ENCODE measurements at regions not wholly inside any gene's neighbourhood (a gene's known extent, or its start where the extent isn't known, plus 50 kb on each side); places are given as distances from the start of the nearest gene placed in this dataset.

DNA sequence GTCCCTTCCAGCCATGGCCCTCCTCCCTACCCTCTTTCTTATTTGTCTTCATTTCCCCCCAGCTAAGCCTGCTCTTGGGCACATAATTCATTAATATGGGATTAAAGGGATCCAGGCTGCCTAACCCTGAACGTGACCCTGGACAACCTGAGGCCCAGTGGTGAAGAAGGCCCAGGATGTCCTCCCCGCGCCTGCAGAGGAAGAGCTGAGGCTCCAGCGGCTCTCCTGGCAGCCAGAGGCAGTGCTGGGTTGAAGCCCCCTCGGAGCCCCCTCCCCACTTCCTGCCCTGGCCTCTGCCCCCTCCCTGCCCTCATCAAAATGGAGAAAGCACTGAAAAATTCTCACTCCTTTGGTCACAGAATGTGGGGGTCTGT, 96.5 kb upstream of the ATP2B2 start:
- TF ChIP-seq, protein P1, sequence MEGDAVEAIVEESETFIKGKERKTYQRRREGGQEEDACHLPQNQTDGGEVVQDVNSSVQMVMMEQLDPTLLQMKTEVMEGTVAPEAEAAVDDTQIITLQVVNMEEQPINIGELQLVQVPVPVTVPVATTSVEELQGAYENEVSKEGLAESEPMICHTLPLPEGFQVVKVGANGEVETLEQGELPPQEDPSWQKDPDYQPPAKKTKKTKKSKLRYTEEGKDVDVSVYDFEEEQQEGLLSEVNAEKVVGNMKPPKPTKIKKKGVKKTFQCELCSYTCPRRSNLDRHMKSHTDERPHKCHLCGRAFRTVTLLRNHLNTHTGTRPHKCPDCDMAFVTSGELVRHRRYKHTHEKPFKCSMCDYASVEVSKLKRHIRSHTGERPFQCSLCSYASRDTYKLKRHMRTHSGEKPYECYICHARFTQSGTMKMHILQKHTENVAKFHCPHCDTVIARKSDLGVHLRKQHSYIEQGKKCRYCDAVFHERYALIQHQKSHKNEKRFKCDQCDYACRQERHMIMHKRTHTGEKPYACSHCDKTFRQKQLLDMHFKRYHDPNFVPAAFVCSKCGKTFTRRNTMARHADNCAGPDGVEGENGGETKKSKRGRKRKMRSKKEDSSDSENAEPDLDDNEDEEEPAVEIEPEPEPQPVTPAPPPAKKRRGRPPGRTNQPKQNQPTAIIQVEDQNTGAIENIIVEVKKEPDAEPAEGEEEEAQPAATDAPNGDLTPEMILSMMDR (conservative IDR thresholded peaks at IDR 0.05; ENCODE audit: low read depth in 2 of 2), result no peak
- TF ChIP-seq EZH2 (IDR thresholded peaks at IDR 0.05; ENCODE audit: low read depth, unreplicated experiment) (no peak), POLR2AphosphoS5 (IDR thresholded peaks at IDR 0.05; ENCODE audit: low read depth) (no peak), ETS1 (IDR thresholded peaks at IDR 0.05) (no peak), EZH2phosphoT487 (IDR thresholded peaks at IDR 0.05; ENCODE audit: unreplicated experiment) (no peak), CREB1 (CRISPR knock-in tag; IDR thresholded peaks at IDR 0.05; ENCODE audit: low read depth) (no peak), ZNF114 (CRISPR knock-in tag; IDR thresholded peaks at IDR 0.05) (no peak), STAT1 (IDR thresholded peaks at IDR 0.05; ENCODE audit: unreplicated experiment) (no peak), NANOG (IDR thresholded peaks at IDR 0.05; ENCODE audit: borderline replicate concordance) (no peak)
- TF ChIP-seq, protein P2, sequence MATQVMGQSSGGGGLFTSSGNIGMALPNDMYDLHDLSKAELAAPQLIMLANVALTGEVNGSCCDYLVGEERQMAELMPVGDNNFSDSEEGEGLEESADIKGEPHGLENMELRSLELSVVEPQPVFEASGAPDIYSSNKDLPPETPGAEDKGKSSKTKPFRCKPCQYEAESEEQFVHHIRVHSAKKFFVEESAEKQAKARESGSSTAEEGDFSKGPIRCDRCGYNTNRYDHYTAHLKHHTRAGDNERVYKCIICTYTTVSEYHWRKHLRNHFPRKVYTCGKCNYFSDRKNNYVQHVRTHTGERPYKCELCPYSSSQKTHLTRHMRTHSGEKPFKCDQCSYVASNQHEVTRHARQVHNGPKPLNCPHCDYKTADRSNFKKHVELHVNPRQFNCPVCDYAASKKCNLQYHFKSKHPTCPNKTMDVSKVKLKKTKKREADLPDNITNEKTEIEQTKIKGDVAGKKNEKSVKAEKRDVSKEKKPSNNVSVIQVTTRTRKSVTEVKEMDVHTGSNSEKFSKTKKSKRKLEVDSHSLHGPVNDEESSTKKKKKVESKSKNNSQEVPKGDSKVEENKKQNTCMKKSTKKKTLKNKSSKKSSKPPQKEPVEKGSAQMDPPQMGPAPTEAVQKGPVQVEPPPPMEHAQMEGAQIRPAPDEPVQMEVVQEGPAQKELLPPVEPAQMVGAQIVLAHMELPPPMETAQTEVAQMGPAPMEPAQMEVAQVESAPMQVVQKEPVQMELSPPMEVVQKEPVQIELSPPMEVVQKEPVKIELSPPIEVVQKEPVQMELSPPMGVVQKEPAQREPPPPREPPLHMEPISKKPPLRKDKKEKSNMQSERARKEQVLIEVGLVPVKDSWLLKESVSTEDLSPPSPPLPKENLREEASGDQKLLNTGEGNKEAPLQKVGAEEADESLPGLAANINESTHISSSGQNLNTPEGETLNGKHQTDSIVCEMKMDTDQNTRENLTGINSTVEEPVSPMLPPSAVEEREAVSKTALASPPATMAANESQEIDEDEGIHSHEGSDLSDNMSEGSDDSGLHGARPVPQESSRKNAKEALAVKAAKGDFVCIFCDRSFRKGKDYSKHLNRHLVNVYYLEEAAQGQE (IDR thresholded peaks at IDR 0.05; ENCODE audit: unreplicated experiment), result no peak
- TF ChIP-seq, protein P3, sequence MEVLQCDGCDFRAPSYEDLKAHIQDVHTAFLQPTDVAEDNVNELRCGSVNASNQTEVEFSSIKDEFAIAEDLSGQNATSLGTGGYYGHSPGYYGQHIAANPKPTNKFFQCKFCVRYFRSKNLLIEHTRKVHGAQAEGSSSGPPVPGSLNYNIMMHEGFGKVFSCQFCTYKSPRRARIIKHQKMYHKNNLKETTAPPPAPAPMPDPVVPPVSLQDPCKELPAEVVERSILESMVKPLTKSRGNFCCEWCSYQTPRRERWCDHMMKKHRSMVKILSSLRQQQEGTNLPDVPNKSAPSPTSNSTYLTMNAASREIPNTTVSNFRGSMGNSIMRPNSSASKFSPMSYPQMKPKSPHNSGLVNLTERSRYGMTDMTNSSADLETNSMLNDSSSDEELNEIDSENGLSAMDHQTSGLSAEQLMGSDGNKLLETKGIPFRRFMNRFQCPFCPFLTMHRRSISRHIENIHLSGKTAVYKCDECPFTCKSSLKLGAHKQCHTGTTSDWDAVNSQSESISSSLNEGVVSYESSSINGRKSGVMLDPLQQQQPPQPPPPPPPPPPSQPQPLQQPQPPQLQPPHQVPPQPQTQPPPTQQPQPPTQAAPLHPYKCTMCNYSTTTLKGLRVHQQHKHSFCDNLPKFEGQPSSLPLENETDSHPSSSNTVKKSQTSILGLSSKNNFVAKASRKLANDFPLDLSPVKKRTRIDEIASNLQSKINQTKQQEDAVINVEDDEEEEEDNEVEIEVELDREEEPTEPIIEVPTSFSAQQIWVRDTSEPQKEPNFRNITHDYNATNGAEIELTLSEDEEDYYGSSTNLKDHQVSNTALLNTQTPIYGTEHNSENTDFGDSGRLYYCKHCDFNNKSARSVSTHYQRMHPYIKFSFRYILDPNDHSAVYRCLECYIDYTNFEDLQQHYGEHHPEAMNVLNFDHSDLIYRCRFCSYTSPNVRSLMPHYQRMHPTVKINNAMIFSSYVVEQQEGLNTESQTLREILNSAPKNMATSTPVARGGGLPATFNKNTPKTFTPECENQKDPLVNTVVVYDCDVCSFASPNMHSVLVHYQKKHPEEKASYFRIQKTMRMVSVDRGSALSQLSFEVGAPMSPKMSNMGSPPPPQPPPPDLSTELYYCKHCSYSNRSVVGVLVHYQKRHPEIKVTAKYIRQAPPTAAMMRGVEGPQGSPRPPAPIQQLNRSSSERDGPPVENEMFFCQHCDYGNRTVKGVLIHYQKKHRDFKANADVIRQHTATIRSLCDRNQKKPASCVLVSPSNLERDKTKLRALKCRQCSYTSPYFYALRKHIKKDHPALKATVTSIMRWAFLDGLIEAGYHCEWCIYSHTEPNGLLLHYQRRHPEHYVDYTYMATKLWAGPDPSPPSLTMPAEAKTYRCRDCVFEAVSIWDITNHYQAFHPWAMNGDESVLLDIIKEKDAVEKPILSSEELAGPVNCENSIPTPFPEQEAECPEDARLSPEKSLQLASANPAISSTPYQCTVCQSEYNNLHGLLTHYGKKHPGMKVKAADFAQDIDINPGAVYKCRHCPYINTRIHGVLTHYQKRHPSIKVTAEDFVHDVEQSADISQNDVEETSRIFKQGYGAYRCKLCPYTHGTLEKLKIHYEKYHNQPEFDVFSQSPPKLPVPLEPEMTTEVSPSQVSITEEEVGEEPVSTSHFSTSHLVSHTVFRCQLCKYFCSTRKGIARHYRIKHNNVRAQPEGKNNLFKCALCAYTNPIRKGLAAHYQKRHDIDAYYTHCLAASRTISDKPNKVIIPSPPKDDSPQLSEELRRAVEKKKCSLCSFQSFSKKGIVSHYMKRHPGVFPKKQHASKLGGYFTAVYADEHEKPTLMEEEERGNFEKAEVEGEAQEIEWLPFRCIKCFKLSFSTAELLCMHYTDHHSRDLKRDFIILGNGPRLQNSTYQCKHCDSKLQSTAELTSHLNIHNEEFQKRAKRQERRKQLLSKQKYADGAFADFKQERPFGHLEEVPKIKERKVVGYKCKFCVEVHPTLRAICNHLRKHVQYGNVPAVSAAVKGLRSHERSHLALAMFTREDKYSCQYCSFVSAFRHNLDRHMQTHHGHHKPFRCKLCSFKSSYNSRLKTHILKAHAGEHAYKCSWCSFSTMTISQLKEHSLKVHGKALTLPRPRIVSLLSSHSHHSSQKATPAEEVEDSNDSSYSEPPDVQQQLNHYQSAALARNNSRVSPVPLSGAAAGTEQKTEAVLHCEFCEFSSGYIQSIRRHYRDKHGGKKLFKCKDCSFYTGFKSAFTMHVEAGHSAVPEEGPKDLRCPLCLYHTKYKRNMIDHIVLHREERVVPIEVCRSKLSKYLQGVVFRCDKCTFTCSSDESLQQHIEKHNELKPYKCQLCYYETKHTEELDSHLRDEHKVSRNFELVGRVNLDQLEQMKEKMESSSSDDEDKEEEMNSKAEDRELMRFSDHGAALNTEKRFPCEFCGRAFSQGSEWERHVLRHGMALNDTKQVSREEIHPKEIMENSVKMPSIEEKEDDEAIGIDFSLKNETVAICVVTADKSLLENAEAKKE (CRISPR knock-in tag; IDR thresholded peaks at IDR 0.05), result no peak
